HG03342 (cell line): ENCODE measurements at regions not wholly inside any gene's neighbourhood (a gene's known extent, or its start where the extent isn't known, plus 50 kb on each side); places are given as distances from the start of the nearest gene placed in this dataset.
A peak's percentile ranks its signal among the peaks of the same experiment; 100 is the strongest.

Source experiments
- ATAC-seq: cut with Tn5 transposase; IDR thresholded peaks from one replicate; pipeline ENCODE4 v1.9.1; 2021; ENCODE audit warnings: mild to moderate bottlenecking, moderate library complexity; ENCODE audit not compliant: unreplicated experiment

- no peak for ATAC-seq
These were observed 156.1 kb upstream of the PTPRK start for GRCh38 chr6:128676456-128676855.

GRCh38 chr6:128672023-128672422 is 151.6 kb upstream of the PTPRK start:
- ATAC-seq, result no peak

- ATAC-seq, result peak; percentile 43
These were observed 147.0 kb upstream of the PTPRK start for GRCh38 chr6:128667339-128667858.

DNA sequence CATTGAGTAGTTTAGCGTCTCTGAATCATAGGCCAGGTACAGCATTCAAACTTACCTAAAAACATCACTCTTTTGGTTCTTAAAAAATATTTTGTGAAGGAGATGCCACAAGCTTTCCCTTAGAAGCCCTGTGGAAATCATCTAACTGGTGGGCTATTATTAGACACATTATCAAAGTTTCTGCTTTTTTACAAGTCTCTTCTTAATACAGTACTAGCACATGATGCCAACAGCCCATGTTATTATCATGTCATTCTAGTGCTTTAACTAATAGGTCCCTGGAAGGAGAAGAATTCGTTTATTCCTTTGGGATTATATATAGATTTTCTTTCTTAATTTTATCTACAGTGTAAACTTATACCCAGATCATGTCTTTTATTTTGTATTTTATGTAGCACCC is 146.0 kb upstream of the PTPRK start:
- ATAC-seq, result no peak

- ATAC-seq, result no peak
These were observed 142.8 kb upstream of the PTPRK start for GRCh38 chr6:128663238-128663637.

DNA sequence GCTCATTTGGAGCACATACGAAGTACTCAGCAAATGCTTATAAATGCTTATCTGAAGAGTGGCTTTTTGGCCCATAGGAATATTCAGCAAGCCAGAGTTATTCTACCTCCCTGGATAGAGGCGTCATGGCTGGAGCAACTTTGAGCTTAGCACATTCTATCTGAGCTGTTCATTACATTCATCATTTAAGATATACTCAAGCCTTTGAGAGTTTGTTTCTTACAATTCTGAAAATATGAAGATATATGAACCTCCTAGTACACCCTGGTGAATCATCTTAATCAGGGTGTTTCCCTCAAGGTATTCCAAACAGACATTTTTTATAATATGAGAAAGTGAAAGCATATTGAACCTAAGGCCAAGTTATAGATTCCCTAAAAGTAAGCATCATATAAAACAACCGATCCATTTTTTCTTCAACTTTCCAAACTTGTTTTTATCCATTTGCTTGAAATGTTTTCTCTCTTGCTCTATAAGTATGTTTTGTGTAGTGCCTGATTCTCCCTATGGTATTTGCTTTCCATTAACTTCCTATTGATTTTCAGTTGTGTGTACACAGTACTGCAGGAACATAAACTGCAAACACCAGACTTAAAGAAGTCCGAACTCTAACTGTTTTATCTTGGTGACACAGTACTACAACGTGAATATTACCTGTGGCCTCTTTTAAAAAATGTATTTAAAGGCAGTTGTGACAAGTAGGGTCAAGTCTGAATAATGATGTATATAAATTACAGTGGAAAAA is 139.7 kb upstream of the PTPRK start:
- ATAC-seq, result no peak

DNA sequence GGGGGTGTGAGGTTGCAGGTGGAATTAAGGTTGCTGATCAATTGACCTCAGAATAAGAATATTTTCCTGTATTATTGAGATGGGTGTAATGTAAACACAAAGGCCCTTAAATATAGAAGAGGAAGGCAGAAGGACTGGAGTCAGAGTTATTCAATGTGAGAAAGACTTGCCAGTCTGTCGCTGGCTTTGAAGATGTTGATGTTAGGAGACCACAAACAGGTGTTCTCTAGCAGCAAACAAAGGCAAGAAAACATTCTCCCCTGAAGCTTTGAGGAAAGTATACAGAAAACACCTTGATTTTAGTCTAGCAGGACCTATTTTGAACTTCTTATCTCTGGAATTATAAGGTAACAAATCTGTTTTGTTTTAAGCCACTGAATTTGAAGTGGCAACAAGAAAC is 138.9 kb upstream of the PTPRK start:
- ATAC-seq, result no peak

DNA sequence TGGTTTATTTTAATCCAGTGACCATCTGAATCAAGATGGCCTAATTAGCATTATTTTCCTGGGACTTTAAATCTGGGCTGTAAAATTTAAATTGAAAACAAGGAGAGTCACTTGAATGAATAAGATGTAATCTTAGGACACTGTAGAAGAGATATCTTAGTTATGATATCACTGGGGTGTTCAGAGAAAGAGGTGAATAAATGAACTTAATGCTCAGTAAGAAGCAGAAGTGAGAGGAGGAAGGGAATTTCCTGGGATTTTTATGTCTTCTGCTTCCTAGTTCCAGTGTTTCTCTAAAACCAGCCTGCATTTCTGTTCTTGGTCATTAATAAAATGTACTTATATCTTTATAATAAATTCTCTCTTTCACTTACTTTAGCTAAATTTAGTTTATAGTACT is 136.8 kb upstream of the PTPRK start:
- ATAC-seq, result peak; percentile 40

DNA sequence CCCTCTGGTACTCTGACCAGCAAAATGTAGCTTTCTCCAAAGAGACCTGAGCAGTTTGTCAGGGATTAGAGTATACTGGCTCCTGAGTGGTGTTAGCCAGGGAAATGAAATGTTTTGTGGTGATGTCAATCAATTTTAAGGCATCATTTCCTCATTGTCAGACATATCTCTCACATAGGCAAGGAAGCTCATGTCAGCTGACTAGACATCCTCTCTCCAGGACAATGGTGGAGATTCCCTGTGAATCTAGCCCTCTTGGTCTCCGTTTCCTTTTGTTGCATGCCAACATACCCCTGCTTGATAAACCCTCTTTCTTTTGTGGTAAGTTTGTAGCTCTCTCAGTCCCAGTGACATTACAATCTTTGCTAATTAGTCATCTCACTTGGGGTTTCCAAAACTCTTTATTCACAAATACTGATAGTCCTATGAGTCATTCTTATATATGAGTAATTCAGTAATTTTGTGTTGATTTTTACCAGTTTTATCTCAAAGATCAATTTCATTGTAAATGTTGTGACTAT is 135.6 kb upstream of the PTPRK start:
- peak; percentile 83 for ATAC-seq

DNA sequence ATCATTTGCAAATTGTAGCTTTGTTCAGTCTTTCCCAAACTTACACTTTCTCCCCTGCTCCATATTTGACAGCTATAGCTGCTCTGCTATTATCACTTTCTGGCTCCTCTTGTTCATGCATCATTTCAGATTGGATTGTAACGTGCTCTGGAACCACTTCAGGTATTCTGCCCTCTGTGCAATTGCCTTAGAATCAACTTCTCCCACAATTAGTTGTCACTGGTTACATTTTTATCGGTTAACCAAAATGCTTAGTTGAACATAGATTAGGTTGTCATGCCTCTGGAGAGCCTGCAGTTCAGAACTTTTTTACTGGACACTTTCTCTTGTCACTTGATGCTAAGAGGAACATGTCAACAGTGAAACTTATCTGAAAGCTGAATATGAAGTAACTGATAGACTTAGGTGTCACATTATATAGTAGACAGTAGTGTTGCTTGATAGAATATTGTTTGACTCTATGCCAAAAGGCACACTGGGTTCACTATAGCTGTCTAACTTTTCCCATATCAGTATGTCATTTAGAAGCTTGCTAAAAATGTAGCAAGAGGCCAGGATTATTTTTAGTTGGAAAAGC is 127.7 kb upstream of the PTPRK start:
- no peak for ATAC-seq

GRCh38 chr6:128642132-128642531 is 121.7 kb upstream of the PTPRK start:
- no peak for ATAC-seq

DNA sequence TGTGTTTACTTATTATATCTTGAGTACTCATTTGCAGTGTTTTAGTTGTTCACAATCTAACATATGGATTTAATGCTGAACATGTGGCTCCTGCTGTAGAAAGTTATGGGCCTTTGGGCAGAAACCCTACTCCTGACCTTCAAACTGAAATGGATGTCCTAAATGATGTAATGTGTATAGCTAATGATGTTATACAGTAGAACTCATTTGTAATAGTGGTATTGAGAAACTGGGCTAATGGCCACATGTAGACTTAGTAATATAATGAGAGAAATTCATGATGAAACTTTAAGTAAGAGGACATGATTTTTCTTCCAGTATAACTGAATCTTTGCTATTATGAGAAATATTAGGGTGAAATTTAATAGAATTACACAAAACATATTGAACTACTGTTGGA is 121.3 kb upstream of the PTPRK start:
- ATAC-seq, result no peak

- ATAC-seq, result no peak
These were observed 118.4 kb upstream of the PTPRK start for GRCh38 chr6:128638817-128639216.

GRCh38 chr6:128635219-128635618 is 114.8 kb upstream of the PTPRK start:
- no peak for ATAC-seq

DNA sequence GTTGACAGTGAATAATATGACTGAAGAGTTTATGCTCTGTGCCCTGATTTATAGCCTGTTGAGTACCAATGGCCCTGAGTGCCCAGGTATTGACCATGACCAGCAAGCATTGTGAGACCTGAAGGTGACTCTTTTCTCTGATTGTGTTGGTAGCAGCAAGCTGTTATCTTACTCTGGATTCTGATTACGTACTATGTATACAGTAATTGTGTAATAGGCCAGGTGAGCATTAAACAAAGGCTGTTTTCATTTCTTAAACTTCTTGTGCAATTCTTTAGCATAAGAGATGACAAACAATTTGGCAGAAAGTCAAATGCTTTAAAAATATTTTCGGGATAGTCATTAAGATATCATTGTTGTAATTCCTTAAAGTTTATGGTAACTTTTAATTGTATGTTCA is 111.7 kb upstream of the PTPRK start:
- ATAC-seq, result no peak

DNA sequence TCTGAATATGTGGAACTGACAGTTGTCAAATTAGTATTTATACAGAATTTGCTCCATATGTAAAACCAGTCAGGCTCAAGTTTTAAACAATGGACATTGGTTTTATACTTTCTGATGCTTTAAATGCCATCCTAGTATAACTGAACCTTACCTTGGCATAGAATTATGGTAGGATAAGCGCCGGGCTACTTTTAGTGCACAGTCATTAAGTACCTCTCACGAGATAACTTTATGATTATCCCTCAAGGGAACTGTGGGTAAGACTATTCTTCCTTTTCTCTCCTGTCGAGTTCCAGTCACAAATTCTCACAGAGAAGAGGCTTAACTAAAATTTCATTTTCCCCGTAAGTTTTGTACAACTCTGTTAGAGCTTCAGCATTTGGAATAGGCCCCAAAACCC is 110.6 kb upstream of the PTPRK start:
- ATAC-seq, result no peak

GRCh38 chr6:128630213-128630612 is 109.8 kb upstream of the PTPRK start:
- no peak for ATAC-seq

DNA sequence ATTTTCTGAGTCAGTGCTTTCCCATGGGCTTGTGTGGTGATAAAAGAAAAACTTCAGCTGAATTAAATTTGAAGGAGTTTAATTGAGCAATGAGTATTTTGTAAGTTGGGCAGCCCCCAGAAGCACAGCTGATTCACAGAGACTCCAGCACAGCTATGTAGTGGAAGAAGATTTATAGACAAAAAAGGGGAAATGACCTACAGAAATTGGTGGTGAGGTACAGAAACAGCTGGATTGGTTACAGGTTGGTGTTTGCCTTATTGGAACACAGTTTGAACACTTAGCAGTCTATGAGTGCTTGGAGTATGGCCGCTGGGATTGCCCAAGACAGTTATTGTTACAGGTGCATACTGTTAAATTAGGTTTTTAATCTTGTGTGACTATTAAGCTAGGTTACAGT is 96.9 kb upstream of the PTPRK start:
- no peak for ATAC-seq

- ATAC-seq, result no peak
These were observed 95.9 kb upstream of the PTPRK start for GRCh38 chr6:128616342-128616741.

GRCh38 chr6:128606611-128607010 is 86.2 kb upstream of the PTPRK start:
- peak; percentile 68 for ATAC-seq

GRCh38 chr6:128605961-128606360 is 85.6 kb upstream of the PTPRK start:
- ATAC-seq, result no peak

DNA sequence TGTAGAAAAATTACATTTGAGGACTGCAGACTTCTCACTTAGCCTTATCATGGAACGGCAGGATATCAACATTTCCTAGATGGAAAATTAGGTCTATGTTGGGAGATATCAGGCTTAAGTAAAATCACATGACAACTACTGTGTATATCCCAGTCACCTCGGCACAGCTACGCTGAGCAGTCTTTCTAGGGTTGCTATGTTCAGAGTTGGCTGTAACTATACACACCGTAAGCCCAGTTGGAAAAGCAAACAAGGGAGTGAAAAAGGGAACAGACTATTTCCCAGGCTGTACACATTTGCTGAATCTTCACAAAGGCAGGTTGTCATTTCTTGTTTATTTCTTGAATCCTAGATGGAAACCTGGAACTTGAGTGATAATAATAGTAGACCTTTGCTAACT is 80.7 kb upstream of the PTPRK start:
- no peak for ATAC-seq
